NCI-H82 treated with DMSO at 0.1 percent for 48 hours (cell line): ENCODE measurements at regions not wholly inside any gene's neighbourhood (a gene's known extent, or its start where the extent isn't known, plus 50 kb on each side); places are given as distances from the start of the nearest gene placed in this dataset.
"Not testable (repeated sequence)": the region's sequence is repeated elsewhere in the genome, so short reads cannot be mapped to it uniquely, and the experiment has no call there.

ENCODE experiments used
- DNase-seq: peaks from one replicate; lab custom pipeline; 2025; ENCODE audit not compliant: unreplicated experiment; lab: John Stamatoyannopoulos, UW

DNA sequence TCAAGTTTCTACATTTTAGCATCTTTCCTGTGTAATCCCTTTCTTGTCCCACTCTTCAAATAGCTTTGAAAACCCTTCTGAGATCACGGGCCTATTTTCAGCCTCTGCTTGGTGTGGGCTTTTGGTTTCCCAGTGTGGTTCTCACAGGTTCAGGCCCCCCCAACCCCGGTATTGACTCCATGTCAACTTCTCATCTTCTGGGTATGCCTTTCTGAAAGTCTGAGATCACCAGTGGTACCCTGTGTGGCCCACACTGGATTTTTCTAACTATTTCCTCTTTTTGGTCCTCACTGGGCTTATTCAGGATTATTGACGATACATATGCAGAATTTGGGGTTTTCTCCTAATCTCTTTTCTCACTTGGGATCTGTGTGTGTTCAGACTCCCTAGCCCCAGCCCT, 146.9 kb upstream of the PLGLB2 start:
- not testable (repeated sequence) for DNase-seq

DNA sequence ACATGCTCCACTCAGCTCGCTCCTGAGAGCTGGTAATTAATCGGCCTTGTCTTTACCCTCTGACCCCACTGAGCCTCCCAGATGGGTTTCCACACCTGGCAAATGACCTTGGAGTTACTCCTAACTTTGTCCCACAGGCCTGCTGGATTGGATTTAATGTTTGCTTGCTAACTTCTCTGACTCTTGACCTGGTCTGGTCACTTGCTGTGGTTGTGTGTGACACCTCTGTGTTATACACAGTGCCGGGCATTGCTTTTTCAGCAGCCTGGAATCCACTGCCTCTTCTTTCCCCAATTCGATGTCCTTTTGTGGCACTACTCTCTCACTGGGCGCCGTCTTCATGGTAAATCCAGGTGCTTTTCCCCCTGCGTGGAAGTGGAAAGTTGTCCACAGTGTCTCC, 145.8 kb upstream of the PLGLB2 start:
- not testable (repeated sequence) for DNase-seq

DNA sequence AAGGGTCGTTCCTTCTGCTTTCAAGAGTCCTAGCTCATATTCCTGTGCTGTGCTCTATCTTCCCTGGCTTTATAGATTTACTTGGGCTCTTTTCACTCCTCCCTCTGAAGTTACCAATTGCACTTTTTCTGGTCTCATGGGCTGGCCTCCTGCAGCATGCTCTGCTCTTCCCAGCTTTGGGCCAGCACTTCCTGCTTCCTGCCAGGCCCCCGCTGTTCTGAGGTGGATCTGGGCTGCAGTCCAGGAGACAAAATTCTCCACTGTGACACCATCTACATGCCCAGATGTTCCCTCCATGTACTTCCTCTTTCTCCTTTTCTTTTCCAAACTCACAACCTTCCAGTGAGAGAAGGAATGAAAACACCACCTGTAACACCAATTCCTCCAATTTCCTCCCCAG, 145.2 kb upstream of the PLGLB2 start:
- not testable (repeated sequence) for DNase-seq

DNA sequence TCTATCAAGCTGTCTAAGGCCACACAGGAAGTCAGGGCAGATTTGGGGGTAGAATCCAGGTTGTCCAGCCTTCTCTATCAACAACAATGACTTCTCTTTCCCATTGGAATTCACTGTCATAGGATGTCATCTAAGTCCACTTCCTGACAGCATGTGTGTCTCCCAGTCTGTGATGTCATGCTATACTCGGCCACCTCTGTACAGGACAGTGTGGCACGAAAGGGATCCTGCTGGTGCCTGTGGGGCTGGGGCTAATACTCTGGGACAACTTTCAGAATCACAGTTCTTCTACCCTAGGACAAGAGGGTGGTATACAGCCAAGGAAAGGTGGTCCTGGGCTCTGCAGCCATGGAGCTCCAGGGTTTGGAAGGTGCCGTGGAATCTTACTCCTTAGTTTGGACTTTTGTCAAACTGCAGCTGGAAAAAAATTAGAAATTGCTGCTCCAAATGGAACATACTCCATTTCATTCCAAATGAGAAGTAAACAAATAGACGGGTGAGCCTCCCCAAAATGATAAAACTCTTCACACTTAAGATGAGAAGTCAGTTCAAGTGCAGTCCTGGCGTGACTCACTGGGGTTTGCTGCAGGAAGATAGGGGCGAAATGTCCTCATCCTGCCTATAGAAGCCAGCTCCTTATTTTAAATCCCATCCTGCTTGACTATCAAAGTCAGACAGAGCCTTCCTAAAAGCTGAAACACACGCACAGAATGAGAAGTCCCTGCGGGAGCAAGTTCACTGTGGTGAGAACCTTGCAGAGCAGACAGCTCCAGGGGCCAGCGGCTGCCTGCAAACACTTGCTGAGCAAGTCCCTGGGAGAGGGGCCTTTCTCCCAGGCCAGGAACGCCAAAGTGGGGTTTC, 144.2 kb upstream of the PLGLB2 start:
- DNase-seq: not testable (repeated sequence)

DNA sequence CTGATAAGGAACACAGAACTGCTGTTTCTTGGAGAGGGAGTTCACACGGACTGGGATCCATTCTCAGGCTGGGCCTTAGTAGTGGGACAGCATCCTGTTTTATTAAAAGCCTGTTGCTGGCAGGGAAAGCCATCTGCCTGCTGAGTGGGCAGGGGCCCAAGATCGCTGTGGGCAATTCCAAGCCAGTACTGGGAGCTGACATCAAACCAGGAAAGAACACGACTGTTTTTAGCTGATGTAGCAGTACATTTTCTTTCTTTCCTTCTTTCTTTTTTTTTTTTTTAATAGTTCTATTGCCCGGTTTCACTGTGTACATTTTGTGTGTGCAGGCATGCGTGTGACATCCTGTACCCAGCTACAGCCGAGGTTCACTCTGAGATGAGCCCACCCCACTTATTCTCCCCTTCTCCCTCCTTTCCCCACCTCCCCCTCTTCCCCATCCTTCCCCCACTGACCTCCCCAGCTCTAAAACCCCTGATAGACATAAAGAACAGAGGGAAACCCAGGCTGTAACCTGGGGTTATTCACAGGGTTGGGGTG, 143.5 kb upstream of the PLGLB2 start:
- DNase-seq: not testable (repeated sequence)

DNA sequence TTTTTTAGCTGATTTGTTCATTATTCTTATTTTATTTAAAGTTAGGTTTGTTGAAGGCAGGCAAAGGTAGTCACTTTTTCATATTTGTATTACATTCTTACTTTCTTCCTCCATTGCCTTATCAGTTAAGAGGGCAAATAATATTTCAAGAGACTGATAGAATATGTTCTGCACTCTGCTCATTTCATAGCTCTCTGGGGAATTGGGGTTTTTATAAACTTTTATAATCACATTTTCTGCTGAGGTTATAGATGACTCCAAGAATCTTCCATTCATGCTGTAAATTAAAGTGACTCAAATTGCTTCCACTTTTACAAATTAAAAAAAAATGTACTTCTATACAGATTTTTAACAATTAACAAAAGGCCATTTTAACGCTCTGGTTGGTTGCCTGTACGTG, 142.9 kb upstream of the PLGLB2 start:
- DNase-seq: not testable (repeated sequence)

DNA sequence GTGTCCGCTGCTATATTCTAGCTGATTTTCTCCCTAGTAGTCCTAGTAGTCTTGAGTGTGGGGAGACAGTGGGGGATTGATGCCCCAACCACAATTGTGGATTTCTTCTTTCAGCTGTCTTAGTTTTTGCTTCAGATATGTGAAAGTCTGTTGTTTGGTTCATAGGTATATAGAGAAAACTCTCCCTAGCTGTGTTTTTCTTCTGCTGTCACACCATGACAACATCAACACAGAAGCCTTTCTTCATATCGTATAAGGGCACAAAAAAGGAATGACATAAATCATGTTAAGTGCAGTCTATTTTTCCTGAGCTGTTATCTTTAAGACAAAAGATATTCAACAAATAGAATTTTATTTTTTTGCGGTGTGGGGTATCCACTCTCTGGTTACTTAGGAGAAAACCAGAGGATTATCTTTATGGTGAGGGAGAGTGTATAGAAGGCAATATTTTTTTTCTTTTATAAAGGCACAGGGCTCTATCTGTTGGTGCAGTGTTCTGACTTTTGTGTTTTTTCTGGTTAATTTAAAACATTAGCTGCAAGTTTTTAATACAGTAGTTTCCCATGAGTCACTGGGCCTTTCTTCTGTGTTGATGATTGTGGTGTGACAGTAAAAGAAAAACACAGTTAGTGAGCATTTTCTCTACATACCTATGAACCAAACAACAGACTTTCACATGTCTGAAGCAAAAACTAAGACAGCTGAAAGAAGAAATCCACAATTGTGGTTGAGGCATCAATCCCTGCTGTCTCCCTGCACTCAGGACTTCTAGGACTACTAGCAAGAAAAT, 139.3 kb upstream of the PLGLB2 start:
- DNase-seq: not testable (repeated sequence)

DNA sequence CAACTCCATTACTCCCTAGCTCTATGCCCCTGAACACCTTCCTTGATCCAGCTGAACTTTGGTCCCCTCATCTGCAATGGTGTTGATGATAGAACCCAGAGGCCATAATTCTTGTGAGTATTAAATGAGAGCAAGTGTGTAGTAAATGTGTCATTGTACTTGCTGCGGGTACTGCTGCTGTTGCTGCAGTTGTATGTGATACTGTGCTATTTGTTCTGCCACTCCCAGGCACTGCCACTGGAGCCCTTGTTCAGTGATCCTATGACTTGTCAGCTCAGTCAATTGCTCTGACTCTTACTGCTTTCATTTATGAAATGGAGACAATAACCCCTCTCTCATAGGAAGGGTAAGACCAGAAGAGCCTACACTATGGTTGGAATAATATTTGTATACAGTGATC, 136.9 kb upstream of the PLGLB2 start:
- not testable (repeated sequence) for DNase-seq

DNA sequence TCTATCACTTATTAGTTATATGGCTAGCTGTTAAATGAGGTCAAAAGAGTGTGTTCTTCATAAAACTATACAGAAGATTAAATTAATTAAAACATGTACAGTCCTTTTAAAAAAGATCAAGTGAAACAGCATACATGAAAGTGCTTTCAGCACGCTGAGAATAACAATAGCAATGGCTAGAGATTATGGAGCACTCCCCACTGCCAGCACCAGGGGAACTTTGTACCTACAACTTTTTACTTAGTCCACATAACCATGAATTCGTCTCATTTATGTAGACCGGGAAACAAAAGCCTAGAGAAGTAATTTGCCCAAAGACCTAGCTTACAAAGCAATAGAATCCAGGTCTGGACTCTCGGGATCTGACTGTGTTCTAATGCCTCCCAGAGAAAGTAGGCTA, 136.5 kb upstream of the PLGLB2 start:
- DNase-seq: not testable (repeated sequence)

DNA sequence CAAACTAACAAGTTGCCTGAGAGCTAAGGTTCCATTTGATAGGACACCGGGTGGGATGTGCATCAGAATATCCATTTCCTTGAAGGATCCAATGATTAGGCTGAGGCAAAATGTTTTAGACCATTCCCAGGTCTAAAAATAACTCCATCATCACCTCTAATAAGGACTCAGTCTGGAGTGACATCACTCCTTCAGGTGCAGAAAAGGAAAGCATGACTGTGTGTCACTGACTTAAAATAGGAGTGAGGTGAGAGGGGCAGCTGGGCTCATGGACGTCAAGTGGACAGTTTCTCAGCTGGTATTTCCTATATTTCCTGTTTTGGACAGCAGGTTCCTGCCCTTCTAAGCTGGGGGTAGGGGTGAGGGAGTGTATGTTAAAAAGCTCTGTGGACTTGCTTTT, 135.9 kb upstream of the PLGLB2 start:
- DNase-seq: not testable (repeated sequence)

DNA sequence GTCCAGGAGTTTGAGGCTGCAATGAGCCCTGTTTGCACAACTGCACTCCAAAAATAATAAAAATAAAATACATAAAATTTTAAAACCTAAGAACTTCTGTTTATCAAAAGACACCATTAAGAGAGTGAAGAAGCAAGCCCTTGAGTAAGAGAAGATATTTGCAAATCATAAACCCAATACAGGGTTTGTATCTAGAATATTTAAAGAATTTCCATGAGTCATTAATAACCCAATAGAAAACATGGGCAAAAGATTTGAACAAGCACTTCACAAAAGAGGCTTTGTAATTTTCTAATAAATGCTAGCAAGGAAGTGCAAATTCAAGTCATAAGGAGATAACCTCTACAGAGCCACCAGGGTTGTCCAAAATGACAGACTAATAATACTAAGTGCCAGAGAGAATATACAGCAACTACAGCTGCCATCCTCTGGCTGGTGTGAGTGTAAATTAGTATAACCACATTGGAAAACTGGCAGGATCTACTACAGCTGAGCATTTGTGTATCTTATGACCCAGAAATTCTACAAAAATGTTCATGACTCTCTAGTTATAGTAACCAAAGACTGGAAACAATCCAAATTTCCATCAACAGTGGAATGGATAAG, 133.0 kb upstream of the PLGLB2 start:
- not testable (repeated sequence) for DNase-seq

DNA sequence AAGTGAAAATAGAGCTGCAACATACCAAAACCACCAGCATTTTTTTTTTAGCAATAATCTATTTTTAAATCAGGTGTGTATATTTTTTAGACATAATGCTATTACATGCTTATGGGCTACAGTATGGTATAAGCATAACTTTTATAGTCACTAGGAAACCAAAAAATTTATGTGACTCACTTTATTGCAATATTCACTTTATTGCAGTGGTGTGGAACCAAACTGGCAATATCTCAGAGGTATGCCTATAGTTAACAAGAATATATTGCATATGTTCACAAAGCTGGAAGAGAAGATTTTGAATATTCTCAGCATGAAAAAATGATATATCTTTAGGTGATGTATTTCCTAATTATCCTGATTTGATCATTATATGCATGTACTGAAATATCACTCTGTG, 128.8 kb upstream of the PLGLB2 start:
- not testable (repeated sequence) for DNase-seq

DNA sequence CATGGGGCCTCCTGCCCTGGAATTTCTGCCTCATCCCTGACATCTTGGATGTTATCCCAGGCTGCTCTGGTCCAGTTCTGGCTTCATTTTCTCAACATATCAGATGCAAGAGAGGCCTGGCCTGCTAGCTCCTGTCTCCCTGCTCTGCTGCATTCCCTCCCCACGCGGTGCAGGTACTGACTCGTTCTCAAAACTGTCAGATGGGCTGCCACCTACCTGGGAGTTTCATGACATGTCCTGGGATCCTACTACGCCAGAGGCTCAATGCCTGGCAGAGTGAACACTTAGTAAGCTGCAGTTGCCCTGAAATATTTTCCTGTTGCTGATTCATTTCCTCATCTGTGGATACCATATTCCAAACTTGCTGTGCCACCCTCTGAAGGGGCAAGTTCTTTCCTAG, 126.7 kb upstream of the PLGLB2 start:
- DNase-seq: not testable (repeated sequence)

DNA sequence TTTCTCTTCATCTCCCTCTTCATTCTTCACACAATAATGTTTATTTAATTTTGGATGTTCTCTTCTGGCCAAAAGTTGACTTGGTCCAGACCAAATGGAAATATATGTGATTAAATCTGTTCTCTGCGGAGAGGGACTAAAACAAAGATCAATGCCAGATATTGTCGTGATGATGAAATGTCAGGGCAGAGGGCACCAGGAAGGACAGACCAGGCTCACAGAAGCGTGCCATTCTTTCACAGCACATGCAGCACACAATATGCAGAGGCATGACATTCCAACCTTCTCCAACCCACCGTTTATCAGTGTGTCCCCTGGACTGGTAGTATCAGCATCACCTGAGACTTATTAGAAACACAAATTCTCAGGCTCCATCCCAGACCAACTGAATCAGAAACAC, 125.2 kb upstream of the PLGLB2 start:
- not testable (repeated sequence) for DNase-seq

DNA sequence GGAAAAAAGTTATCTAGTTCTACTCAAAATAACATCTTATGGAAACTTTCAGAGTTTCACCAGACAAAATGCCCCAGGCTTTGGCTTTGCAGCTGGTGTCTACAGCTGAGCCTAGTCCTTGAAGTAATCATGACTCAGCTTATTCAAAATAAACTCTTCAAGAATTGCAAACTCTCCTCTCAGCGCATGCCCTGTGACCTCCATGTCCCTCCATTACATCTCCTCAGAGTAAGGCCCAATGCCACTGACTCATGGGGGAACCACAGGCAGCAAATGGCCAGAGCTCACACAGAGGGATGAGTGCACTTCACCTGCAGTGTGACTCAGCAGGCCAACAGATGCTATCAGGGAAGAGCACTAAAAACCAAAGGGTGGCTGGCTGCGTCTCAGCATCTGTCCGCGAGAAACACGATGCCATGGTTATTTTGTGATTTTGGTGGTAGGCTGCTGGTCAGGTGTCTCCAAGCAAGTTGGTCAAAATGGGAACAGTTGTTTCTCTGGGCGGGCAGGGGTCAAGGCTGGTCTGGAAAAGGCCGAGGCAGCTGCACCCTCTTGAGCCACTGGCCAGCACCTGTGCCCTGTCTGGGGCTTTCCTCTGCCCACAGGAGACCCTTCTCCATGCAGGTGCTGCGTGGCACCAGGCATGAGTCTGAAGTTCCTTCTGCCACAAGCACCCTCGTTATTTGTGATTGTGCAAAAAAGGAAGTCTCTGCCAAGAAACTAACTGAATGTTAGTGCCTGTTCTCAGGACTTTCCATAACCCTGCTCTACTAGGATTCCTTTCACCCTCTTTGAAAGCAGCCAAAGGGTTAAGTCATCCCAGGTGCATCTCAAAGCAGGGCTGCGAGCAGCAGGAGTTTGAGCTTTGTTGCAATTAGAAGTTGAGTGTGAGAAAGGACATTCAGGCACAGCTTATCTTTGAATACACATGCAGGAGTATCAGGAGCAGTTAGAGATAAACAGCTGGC, 118.1 kb upstream of the PLGLB2 start:
- DNase-seq: not testable (repeated sequence)

DNA sequence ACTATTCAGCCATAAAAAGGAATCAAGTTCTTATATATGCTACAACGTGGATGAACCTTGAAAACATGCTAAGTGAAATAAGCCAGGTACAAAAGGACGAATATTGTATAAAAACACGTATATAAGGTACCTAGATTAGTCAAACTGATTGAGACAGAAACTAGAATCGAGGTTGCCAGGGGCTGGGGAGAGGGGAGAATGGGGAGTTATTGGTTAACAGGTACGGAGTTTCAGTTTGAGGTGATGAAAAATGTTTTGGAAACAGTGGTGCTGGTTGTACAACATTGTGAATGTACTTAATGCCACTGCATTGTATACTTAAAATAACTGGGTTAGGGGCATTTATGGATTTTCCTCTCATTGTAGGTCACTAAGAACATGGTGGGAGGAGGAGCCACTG, 117.0 kb upstream of the PLGLB2 start:
- not testable (repeated sequence) for DNase-seq

DNA sequence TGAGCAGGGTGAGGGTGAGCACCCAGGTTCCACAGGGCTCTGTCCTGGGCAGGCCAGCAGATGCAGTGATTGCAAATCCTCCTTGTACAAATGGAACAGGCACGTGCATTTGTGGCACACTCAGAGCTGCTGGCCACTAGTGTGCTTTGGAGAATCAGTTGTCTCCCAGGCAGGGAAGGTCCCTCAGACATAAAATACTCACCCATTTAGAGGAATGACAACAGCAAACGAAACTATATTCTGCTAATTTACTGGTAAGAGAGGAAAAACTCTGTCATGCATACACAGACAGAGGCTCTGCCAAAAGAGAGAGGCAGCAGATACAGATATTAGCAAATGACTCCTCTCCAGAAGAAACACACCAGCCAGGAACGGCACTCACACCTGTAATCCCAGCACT, 116.5 kb upstream of the PLGLB2 start:
- not testable (repeated sequence) for DNase-seq

DNA sequence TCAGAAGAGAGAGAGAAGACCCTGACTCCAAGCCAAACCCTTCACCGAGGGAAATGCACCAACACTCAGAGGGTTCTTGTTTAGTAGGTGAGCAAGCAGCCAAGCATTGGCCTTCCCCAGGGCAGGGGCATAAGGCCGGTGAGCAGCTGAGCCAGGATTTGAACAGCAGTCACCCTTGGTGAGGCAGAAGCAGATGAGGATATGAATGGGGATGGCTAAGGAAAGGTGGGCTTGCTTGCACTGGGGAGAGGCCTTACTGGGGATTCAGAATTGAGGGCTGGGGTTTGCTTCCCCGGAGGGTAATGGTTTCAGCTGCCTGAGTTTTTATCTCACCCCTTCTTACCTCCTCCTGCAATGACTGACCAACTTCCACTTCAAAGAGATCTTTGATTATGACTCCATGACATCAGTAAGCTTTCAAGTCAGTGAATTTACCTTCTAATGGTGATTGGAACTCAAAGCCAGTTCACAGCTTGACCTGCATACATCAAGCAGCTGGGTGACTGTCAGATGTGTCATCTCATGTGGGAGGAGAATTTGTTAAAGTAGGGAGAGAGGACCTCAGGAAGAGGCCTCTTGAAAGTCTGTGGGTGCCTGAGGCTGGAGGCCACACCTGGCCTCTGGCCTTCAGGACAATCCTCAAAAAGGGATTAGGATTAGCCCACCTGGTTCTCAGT, 114.5 kb upstream of the PLGLB2 start:
- DNase-seq: not testable (repeated sequence)

DNA sequence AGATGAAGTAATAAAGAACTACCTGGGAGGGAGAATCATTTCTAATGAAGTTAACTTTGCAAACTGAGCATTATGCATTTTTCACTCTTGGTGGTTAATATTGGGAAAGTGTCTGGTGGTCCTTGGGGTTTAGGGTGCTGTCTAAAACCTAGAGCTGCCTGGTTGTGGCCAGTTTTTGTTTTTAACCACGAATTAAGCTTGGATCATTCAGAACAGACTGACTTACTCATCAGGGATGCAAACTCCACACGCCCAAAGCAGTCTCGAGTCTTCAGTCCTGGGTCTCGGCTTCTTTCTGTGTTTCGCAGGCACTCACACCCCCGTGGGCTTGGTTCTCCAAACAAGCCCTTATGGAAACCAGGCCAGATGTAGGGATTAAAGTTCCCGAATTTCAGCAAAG, 113.8 kb upstream of the PLGLB2 start:
- DNase-seq: not testable (repeated sequence)
